SK-N-SH (cell line): ENCODE measurements at regions not wholly inside any gene's neighbourhood (a gene's known extent, or its start where the extent isn't known, plus 50 kb on each side); places are given as distances from the start of the nearest gene placed in this dataset.

Experiments used
- CTCF ChIP-seq: fragments of 200-600 bp; sonication (generic); IDR thresholded peaks from 2 replicates; pipeline ENCODE4 v1.6.1; 2017; ENCODE audit warnings: antibody characterized with exemption, mild to moderate bottlenecking, moderate library complexity
- EP300 ChIP-seq, 2 experiments: IDR thresholded peaks; 2 replicates each; pipeline versions ENCODE4 v1.4.0 to v1.6.1; 2012; ENCODE audit warnings: borderline replicate concordance in 1 of 2, low read depth in 1 of 2, low read length in 1 of 2
- FOXM1 ChIP-seq: IDR thresholded peaks from 2 replicates; pipeline ENCODE4 v1.4.0; 2012; ENCODE audit warnings: low read depth, mild to moderate bottlenecking
- JUND ChIP-seq: IDR thresholded peaks from 2 replicates; pipeline ENCODE4 v1.4.0; 2012
- NFIC ChIP-seq: IDR thresholded peaks from 2 replicates; pipeline ENCODE4 v1.4.0; 2012; ENCODE audit warnings: borderline replicate concordance
- POLR2AphosphoS5 ChIP-seq: IDR thresholded peaks from 2 replicates; pipeline ENCODE4 v1.6.1; 2012; ENCODE audit warnings: low read depth, low read length
- REST ChIP-seq: IDR thresholded peaks from 2 replicates; pipeline ENCODE4 v1.6.1; 2012; ENCODE audit warnings: mild to moderate bottlenecking, low read depth, low read length, moderate library complexity
- RFX5 ChIP-seq: IDR thresholded peaks from 2 replicates; pipeline ENCODE4 v1.6.1; 2012; ENCODE audit warnings: mild to moderate bottlenecking, improper control_type of control experiment, low read length
- SMC3 ChIP-seq: IDR thresholded peaks from 2 replicates; pipeline ENCODE4 v1.6.1; 2012; ENCODE audit warnings: low read depth, low read length, improper control_type of control experiment
- USF1 ChIP-seq: IDR thresholded peaks from 2 replicates; pipeline ENCODE4 v1.4.0; 2012; ENCODE audit warnings: low read depth, borderline replicate concordance
- USF2 ChIP-seq: fragments of 150-350 bp; IDR thresholded peaks from 2 replicates; pipeline ENCODE4 v1.6.1; 2017; ENCODE audit warnings: antibody characterized with exemption, low read length, low read depth, borderline replicate concordance

- TF ChIP-seq USF2 (no peak), CTCF (no peak), NFIC (no peak), POLR2AphosphoS5 (no peak), SMC3 (no peak), USF1 (no peak), FOXM1 (no peak), EP300 (IDR thresholded peaks at IDR 0.05; ENCODE audit: borderline replicate concordance in 1 of 2, low read depth in 1 of 2, low read length in 1 of 2) (no peak), REST (no peak), JUND (no peak), RFX5 (no peak)
Measured at GRCh38 chr7:46607176-46607575, 686.1 kb upstream of the IGFBP3 start.
